ENCODE measurements at regions not wholly inside any gene's neighbourhood (a gene's known extent, or its start where the extent isn't known, plus 50 kb on each side); places are given as distances from the start of the nearest gene placed in this dataset.
"Not testable (repeated sequence)": the region's sequence is repeated elsewhere in the genome, so short reads cannot be mapped to it uniquely, and the experiment has no call there.

DNA sequence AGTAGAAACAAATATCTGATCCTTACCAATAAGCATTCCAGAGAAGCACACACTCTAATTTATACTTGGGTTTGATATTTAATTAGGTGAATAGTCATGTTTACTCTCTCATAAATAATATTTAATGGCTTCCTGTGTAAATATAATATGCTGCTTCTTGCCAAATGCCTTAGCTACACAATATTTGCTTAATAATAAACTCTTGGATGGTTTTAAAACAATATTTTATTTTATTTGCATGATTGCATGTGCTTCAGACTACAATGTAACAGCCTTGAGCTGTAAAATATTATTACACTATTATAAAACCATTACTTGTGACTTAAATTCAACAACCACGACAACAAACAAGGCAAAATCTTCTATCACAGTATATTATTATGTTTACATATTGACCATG, 542.4 kb upstream of the CHD1 start:
- not testable (repeated sequence) for TF ChIP-seq CTCF (IDR thresholded peaks at IDR 0.05); CREB1 (CRISPR knock-in tag; IDR thresholded peaks at IDR 0.05); NR3C1 (CRISPR knock-in tag; conservative IDR thresholded peaks at IDR 0.05; ENCODE audit: low read depth); ATF3 (CRISPR knock-in tag; conservative IDR thresholded peaks at IDR 0.05); FOXP4 (CRISPR knock-in tag; IDR thresholded peaks at IDR 0.05); MLX (CRISPR knock-in tag; IDR thresholded peaks at IDR 0.05); NFE2L1 (CRISPR knock-in tag; IDR thresholded peaks at IDR 0.05); IRF2 (CRISPR knock-in tag; IDR thresholded peaks at IDR 0.05; ENCODE audit: borderline replicate concordance, low read depth); ZMAT4 (CRISPR knock-in tag; IDR thresholded peaks at IDR 0.05)
- TF ChIP-seq, protein P1, sequence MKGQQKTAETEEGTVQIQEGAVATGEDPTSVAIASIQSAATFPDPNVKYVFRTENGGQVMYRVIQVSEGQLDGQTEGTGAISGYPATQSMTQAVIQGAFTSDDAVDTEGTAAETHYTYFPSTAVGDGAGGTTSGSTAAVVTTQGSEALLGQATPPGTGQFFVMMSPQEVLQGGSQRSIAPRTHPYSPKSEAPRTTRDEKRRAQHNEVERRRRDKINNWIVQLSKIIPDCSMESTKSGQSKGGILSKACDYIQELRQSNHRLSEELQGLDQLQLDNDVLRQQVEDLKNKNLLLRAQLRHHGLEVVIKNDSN (CRISPR knock-in tag; IDR thresholded peaks at IDR 0.05), result not testable (repeated sequence)
- TF ChIP-seq, protein P2, sequence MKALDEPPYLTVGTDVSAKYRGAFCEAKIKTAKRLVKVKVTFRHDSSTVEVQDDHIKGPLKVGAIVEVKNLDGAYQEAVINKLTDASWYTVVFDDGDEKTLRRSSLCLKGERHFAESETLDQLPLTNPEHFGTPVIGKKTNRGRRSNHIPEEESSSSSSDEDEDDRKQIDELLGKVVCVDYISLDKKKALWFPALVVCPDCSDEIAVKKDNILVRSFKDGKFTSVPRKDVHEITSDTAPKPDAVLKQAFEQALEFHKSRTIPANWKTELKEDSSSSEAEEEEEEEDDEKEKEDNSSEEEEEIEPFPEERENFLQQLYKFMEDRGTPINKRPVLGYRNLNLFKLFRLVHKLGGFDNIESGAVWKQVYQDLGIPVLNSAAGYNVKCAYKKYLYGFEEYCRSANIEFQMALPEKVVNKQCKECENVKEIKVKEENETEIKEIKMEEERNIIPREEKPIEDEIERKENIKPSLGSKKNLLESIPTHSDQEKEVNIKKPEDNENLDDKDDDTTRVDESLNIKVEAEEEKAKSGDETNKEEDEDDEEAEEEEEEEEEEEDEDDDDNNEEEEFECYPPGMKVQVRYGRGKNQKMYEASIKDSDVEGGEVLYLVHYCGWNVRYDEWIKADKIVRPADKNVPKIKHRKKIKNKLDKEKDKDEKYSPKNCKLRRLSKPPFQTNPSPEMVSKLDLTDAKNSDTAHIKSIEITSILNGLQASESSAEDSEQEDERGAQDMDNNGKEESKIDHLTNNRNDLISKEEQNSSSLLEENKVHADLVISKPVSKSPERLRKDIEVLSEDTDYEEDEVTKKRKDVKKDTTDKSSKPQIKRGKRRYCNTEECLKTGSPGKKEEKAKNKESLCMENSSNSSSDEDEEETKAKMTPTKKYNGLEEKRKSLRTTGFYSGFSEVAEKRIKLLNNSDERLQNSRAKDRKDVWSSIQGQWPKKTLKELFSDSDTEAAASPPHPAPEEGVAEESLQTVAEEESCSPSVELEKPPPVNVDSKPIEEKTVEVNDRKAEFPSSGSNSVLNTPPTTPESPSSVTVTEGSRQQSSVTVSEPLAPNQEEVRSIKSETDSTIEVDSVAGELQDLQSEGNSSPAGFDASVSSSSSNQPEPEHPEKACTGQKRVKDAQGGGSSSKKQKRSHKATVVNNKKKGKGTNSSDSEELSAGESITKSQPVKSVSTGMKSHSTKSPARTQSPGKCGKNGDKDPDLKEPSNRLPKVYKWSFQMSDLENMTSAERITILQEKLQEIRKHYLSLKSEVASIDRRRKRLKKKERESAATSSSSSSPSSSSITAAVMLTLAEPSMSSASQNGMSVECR (CRISPR knock-in tag; IDR thresholded peaks at IDR 0.05; ENCODE audit: borderline replicate concordance), result not testable (repeated sequence)

Data from WTC11 (cell line).